ENCODE measurements at regions not wholly inside any gene's neighbourhood (a gene's known extent, or its start where the extent isn't known, plus 50 kb on each side); places are given as distances from the start of the nearest gene placed in this dataset.

GRCh38 chr3:193929373-193929772, 206.6 kb upstream of the HES1 start:
- H4K5ac ChIP-seq (ENCODE audit: insufficient read length, low read depth, low read length) = no peak overlapping the region
- H2BK120ac ChIP-seq (ENCODE audit: low read depth, low read length, poor library complexity, severe bottlenecking) = no peak overlapping the region
- no peak overlapping the region for H3K14ac ChIP-seq (ENCODE audit: insufficient read depth, low read length)
- Mint-ChIP-seq H3K36me3 (ENCODE audit: insufficient read depth in 1 of 3, low read depth in 3 of 3) (peaks cover 0 to 4% (median 0%) of the 10 kb centered on the region in 3 experiments; a peak in 3 of 7 replicates), H3K9me3 (peaks cover under 1 to 9% of the 10 kb centered on the region in 2 experiments; a peak in 4 of 5 replicates), H3K4me1 (peaks cover 2 to 7% of the 10 kb centered on the region in 2 experiments; a peak in 2 of 4 replicates), H3K4me3 (no peak overlapping the region), H3K27me3 (ENCODE audit: low read depth) (peaks cover 17% of the 10 kb centered on the region), H3K27ac (0 out of 7 replicates have a peak overlapping the region, but pooled peaks of 1 of the 3 experiments have one; percentile 15)
- no peaks in the 10 kb centered on the region for H3K9me3 ChIP-seq (ENCODE audit: control insufficient read depth, low read depth, low read length)
- H3K9ac ChIP-seq (ENCODE audit: extremely low read depth, insufficient read length, low read length) = no peak overlapping the region
- no peak overlapping the region for H3K18ac ChIP-seq (ENCODE audit: insufficient read length, low read depth, low read length)
- H2BK5ac ChIP-seq (ENCODE audit: insufficient read length, low read length) = no peak overlapping the region
- H4K20me1 ChIP-seq (ENCODE audit: control insufficient read depth, insufficient read depth, insufficient read length) = no peaks in the 10 kb centered on the region
- no peaks in the 10 kb centered on the region for H3K4me1 ChIP-seq (ENCODE audit: insufficient read depth, low read length)
- no peaks in the 10 kb centered on the region for H3K79me1 ChIP-seq (ENCODE audit: insufficient read depth, low read depth, low read length, poor library complexity, severe bottlenecking)
- H3K56ac ChIP-seq (ENCODE audit: insufficient read length, low read depth, low read length) = no peak overlapping the region
- no peak overlapping the region for H2BK15ac ChIP-seq (ENCODE audit: low read depth, low read length)
- no peak overlapping the region for H3K4ac ChIP-seq (ENCODE audit: low read depth, low read length)
- H3K23ac ChIP-seq (ENCODE audit: insufficient read length, low read depth, low read length) = no peak overlapping the region
- H3K27me3 ChIP-seq (ENCODE audit: insufficient read depth, low read length) = no peaks in the 10 kb centered on the region; the same call in 1 of the 2 replicates
- no peak overlapping the region for H3K27ac ChIP-seq (ENCODE audit: insufficient read length, low read depth, low read length)
- no peak for DNase-seq
- no peak overlapping the region for H2BK20ac ChIP-seq (ENCODE audit: low read depth, low read length, poor library complexity, severe bottlenecking)
- no peak for TF ChIP-seq CTCF (conservative IDR thresholded peaks at IDR 0.05)
- H4K8ac ChIP-seq (replicated peaks; ENCODE audit: insufficient read length, low read depth, low read length) = no peak overlapping the region
- H3K23me2 ChIP-seq (ENCODE audit: insufficient read length, low read depth, low read length, poor library complexity, severe bottlenecking) = no peaks in the 10 kb centered on the region
- H4K91ac ChIP-seq (ENCODE audit: insufficient read length, low read depth, low read length) = no peak overlapping the region
- H2AFZ ChIP-seq (ENCODE audit: low read length) = no peak overlapping the region
- H3T11ph ChIP-seq (ENCODE audit: low read length) = no peak overlapping the region
- H3K79me2 ChIP-seq (ENCODE audit: insufficient read depth, low read length) = no peaks in the 10 kb centered on the region
- WGBS (ENCODE audit: extremely low coverage, insufficient read length, low lambda C conversion rate) = no CpG with 5 or more reads among the region's 5 CpGs
- no peak overlapping the region for H2AK5ac ChIP-seq (ENCODE audit: insufficient read length, low read length)
- no peak overlapping the region for H2BK12ac ChIP-seq (ENCODE audit: insufficient read length, low read depth, low read length)
- H3K4me2 ChIP-seq (ENCODE audit: insufficient read depth, insufficient read length, low read length) = no peak overlapping the region

Measured in H9 (cell line).